IPS-NIHi11 (cell line): ENCODE measurements at regions not wholly inside any gene's neighbourhood (a gene's known extent, or its start where the extent isn't known, plus 50 kb on each side); places are given as distances from the start of the nearest gene placed in this dataset.

Experiments used
- DNase-seq: peaks from one replicate; pipeline ENCODE4 v3.0.0; 2012; ENCODE audit warnings: mixed read lengths, low spot score

GRCh38 chr12:90129366-90130030, 420.9 kb upstream of the ATP2B1 start:
- DNase-seq = no peak

GRCh38 chr12:90128526-90128925, 419.9 kb upstream of the ATP2B1 start:
- no peak for DNase-seq

GRCh38 chr12:90126125-90126524, 417.5 kb upstream of the ATP2B1 start:
- no peak for DNase-seq

- DNase-seq = no peak
Measured at GRCh38 chr12:90124914-90125313, 416.3 kb upstream of the ATP2B1 start.

GRCh38 chr12:90124289-90124688, 415.7 kb upstream of the ATP2B1 start:
- no peak for DNase-seq

- no peak for DNase-seq
Measured at GRCh38 chr12:90122681-90123080, 414.0 kb upstream of the ATP2B1 start.

- DNase-seq = no peak
Measured at GRCh38 chr12:90120627-90121026, 412.0 kb upstream of the ATP2B1 start.

- DNase-seq = no peak
Measured at GRCh38 chr12:90112666-90113065, 404.0 kb upstream of the ATP2B1 start.

- no peak for DNase-seq
Measured at GRCh38 chr12:90111791-90112580, 403.3 kb upstream of the ATP2B1 start.

- DNase-seq = no peak
Measured at GRCh38 chr12:90106568-90106967, 397.9 kb upstream of the ATP2B1 start.

- DNase-seq = peak; percentile 37
Measured at GRCh38 chr12:90102957-90103652, 394.5 kb upstream of the ATP2B1 start.

- no peak for DNase-seq
Measured at GRCh38 chr12:90100579-90100978, 391.9 kb upstream of the ATP2B1 start.

- DNase-seq = no peak
Measured at GRCh38 chr12:90099288-90099687, 390.6 kb upstream of the ATP2B1 start.

GRCh38 chr12:90098132-90098779, 389.6 kb upstream of the ATP2B1 start:
- DNase-seq = no peak

- no peak for DNase-seq
Measured at GRCh38 chr12:90091809-90092208, 383.2 kb upstream of the ATP2B1 start.

- DNase-seq = no peak
Measured at GRCh38 chr12:90090929-90091651, 382.5 kb upstream of the ATP2B1 start.

GRCh38 chr12:90086281-90086680, 377.6 kb upstream of the ATP2B1 start:
- no peak for DNase-seq

- DNase-seq = no peak
Measured at GRCh38 chr12:90085494-90086274, 377.0 kb upstream of the ATP2B1 start.

GRCh38 chr12:90084018-90084417, 375.4 kb upstream of the ATP2B1 start:
- DNase-seq = no peak

GRCh38 chr12:90080616-90081015, 372.0 kb upstream of the ATP2B1 start:
- DNase-seq = no peak
